GM13977 (cell line): ENCODE measurements at regions not wholly inside any gene's neighbourhood (a gene's known extent, or its start where the extent isn't known, plus 50 kb on each side); places are given as distances from the start of the nearest gene placed in this dataset.

Source experiments
- DNase-seq: peaks from one replicate; pipeline ENCODE4 v3.0.0; 2012; ENCODE audit warnings: low spot score
- in situ Hi-C: fragments of 300-500 bp; cut with MboI; formaldehyde crosslinking; loops from one replicate; pipeline ENCODE4 v1.12.0; 2022; ENCODE audit warnings: low sequenced_read_pairs, low pct_unique_long_range_greater_than_20kb, mixed read lengths, inconsistent platforms; ENCODE audit not compliant: unreplicated experiment
- TF ChIP-seq, protein P1 (sequence below): IDR thresholded peaks from 2 replicates; pipeline ENCODE4 v1.5.1; 2012; ENCODE audit warnings: mild to moderate bottlenecking, control low read depth; ENCODE audit not compliant: insufficient read depth; ENCODE audit errors: extremely low read depth, missing control alignments

DNA sequence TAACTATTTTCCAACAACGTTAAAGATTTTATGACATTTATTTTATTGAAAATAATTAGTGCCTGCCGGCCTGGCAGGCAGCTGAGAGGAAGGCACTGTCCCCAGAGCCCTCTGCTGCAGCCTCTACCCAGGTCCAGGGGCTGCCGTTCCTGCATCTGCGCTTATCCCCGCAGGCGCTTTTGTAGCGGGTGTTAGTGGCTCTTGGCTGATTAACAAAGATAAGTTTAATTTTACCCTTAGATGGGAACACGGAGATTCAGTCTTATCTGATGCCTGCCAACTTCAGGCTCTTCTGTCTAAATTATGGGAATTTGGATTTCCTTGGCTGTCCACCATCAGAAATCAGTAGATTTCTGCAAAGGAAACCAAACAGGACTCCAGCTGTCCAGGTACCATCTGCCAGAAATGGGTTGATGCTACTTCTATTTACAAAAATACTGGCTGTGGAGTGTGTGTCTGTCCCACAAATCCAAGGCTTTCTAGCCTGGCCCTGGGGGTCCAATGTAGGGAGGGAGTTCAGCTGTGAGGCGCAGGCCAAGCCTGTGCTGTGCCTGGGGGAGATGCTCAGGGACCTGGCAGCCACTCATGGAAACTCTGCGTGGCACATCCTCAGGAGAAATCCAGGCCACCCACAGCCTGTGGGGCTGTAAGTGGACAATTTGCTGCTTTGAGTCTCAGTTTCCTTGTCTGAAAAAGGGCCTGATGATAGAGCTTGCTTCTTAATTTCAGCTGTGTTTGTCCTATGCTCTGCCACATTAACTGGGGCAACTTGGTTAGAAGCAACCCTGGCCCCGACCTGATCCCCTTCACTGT is 62.0 kb upstream of the IGFBP3 start:
- in situ Hi-C loops, result no loop called here
- TF ChIP-seq, protein P1, sequence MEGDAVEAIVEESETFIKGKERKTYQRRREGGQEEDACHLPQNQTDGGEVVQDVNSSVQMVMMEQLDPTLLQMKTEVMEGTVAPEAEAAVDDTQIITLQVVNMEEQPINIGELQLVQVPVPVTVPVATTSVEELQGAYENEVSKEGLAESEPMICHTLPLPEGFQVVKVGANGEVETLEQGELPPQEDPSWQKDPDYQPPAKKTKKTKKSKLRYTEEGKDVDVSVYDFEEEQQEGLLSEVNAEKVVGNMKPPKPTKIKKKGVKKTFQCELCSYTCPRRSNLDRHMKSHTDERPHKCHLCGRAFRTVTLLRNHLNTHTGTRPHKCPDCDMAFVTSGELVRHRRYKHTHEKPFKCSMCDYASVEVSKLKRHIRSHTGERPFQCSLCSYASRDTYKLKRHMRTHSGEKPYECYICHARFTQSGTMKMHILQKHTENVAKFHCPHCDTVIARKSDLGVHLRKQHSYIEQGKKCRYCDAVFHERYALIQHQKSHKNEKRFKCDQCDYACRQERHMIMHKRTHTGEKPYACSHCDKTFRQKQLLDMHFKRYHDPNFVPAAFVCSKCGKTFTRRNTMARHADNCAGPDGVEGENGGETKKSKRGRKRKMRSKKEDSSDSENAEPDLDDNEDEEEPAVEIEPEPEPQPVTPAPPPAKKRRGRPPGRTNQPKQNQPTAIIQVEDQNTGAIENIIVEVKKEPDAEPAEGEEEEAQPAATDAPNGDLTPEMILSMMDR, result no peak
- no peak for DNase-seq

DNA sequence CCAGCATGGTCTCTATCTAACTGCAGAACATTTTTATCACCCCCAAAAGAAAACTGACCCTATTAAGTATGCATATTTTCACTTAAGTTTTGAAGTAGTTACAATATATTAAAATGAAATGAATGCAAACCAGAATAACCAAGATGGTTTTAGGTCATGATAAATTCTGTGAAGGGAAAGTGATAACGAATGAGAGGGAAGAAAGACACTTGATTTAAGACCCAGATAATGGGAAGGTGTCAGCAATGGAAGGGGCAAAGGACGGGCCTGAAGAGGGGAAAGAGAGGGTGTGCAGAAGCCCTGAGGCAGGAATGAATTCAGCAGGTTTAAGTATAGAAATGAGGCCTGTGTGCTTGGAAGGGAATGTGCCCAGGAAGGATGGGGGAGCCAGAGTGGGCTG is 61.1 kb upstream of the IGFBP3 start:
- in situ Hi-C loops, result no loop called here

DNA sequence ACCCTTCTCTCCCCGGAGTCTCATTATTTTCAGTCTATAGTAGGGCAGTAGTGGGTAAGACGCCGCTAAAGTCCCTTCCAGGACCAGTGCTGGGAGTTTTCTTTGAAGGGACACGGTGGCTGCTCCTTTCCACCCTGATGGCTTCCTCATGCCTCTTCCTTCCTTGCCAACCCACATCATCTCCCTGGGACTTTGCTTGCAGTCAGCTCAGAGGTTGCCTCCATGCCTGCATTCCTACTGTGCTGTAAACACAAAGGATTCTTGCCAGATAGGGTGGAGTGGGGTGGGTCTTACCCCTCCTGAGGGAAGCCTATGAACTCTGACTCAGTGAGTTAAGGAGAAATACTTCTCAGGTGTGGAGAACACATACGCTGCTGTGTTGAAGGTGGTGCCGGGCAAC is 59.9 kb upstream of the IGFBP3 start:
- in situ Hi-C loops, result no loop called here
- no peak for DNase-seq
- TF ChIP-seq, protein P1, result no peak

More for the DNA sequence above, 61.1 kb upstream of the IGFBP3 start:
- TF ChIP-seq, protein P1, result no peak
- DNase-seq, result no peak

DNA sequence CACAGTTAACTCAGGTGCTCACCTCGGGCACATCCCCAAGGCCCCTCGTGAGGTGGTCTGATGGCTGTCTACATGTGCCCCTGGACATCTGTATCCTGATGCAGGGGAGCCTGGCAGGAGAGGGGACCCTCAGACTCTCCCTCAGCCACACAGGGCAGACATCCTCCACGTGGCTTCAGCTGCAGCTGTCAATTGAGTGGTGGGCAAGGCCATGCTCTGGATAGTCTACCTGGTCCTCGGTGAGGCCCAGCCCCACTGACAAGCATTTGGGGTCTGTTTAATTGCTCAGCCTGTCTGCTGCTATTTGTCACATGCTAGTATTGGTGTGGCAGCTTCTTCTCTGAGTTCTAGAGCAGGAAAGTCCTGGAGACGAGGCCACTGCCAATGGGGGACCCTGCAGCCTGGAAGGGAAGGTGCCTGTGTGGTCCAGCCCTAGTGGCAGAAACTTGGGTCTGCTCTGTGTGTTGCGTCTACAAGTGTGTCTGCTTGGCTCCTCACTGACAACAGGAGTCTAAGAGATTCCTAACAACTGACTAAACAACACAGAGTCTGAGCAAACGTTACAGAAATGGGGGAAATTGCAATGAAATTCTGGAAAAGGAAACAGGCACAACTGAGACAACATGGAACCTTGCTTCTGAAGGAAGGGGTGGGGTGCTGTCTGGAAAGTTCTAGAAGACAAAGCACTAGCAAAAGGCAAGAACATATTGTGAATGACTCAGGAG is 59.3 kb upstream of the IGFBP3 start:
- in situ Hi-C loops, result no loop called here
- TF ChIP-seq, protein P1, result no peak
- no peak for DNase-seq

DNA sequence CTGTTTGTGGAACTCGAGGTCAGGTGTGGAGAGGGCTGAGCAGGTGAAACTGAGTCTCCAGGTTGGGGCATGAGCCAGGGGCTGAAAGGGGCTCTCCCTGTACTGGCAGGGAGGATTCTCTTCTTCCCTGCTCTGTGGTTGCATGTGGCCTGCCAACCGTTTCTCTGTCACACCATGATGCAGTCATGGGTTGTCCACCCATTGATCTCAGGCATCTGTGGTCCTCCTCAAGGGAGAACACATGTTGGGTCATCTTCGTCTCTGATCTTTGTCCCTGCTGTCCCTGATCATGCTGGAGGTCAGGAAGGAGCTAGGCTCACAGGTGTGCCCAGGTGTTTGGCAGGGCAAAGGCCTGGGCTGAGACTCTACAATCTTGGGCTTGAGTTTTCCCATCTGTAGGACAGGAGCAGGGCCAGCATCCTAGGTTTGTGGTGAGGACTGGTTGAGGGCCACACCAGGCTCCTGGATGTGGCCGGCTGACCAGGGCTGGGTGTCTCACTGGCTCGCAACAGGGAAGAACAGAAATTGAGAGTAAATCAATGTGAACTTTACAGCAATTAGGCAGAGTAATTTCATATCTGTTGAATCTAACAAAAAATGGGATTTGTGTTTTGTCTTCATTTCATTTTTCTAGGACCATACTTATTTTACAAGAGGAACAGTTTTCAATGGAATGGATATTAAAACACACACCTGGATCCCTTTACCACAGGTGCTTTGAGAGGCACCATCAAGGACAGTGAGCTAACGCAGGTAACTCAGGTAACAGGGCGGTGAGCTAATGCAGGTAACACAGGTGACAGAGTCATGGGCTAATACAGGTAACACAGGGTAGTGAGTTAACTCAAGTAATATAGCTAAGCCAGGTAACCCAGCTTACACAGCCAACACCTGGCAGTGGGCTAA is 58.5 kb upstream of the IGFBP3 start:
- in situ Hi-C loops, result no loop called here
- TF ChIP-seq, protein P1, result no peak
- DNase-seq, result no peak

- TF ChIP-seq, protein P1, result no peak
- in situ Hi-C loops, result no loop called here
- no peak for DNase-seq
Measured at GRCh38 chr7:45978731-45979211, 57.7 kb upstream of the IGFBP3 start.
